ENCODE measurements at regions not wholly inside any gene's neighbourhood (a gene's known extent, or its start where the extent isn't known, plus 50 kb on each side); places are given as distances from the start of the nearest gene placed in this dataset.

DNA sequence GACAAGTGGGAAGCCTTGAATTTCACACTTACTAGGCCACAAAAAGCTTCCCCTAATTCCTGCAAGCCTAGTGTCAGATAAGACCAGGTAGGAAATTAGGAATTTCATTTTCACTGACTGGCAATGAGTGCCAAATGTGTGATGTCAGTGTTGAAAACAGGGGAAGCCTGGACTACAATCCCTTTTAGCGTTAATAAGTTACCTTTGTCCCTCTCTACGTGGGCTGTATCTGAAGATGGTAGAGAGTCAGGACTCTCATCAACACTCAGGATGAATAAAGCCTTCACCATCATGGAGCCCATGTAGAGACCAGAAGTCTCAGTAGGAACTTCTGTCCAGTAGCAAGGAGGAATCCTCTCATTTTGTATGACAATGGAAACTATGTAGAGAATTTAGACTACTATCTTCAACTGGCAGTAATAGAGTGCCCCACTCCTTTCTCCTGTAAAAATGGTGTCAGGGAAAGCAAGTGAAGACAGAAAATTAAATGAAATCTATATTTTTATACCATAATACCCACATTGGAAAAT is 324.1 kb upstream of the KLHL1 start:
- peaks cover 3% of the 10 kb centered on the region for H3K9me3 Mint-ChIP-seq (ENCODE audit: low read depth)

DNA sequence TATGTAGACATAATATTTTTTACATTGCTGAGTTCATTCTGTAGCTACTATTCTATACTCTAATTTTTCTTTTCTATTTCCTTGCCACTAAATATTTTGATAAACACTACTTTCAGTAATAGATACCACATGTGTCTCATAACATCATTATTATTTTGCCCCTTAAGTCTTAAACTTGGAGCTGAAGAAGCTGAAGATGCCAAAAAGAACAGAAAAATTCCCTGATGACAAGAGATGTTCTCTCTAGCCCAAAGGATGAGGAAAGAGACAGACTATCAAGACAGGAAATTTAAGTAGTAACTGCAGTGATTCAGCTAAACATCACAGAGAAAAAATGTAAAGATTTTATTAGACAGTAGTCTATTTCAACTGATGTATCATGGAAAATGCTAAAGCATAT is 322.0 kb upstream of the KLHL1 start:
- TF ChIP-seq, protein P1, sequence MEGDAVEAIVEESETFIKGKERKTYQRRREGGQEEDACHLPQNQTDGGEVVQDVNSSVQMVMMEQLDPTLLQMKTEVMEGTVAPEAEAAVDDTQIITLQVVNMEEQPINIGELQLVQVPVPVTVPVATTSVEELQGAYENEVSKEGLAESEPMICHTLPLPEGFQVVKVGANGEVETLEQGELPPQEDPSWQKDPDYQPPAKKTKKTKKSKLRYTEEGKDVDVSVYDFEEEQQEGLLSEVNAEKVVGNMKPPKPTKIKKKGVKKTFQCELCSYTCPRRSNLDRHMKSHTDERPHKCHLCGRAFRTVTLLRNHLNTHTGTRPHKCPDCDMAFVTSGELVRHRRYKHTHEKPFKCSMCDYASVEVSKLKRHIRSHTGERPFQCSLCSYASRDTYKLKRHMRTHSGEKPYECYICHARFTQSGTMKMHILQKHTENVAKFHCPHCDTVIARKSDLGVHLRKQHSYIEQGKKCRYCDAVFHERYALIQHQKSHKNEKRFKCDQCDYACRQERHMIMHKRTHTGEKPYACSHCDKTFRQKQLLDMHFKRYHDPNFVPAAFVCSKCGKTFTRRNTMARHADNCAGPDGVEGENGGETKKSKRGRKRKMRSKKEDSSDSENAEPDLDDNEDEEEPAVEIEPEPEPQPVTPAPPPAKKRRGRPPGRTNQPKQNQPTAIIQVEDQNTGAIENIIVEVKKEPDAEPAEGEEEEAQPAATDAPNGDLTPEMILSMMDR (IDR thresholded peaks at IDR 0.05; ENCODE audit: unreplicated experiment) = no peak
- DNase-seq (ENCODE audit: low spot score, unreplicated experiment) = no peak
- Mint-ChIP-seq H3K27me3 (no peaks in the 10 kb centered on the region), H3K9me3 (ENCODE audit: low read depth) (peaks cover 3% of the 10 kb centered on the region), H3K36me3 (ENCODE audit: insufficient read depth) (peaks cover 2% of the 10 kb centered on the region), H3K4me3 (ENCODE audit: low read depth) (no peak overlapping the region), H3K4me1 (ENCODE audit: low read depth) (peaks cover 1% of the 10 kb centered on the region), H3K27ac (no peak overlapping the region)

More for the DNA sequence above, 324.1 kb upstream of the KLHL1 start:
- Mint-ChIP-seq H3K27me3 (no peaks in the 10 kb centered on the region), H3K36me3 (ENCODE audit: insufficient read depth) (peaks cover 2% of the 10 kb centered on the region), H3K4me1 (ENCODE audit: low read depth) (peaks cover 12% of the 10 kb centered on the region), H3K27ac (no peak overlapping the region), H3K4me3 (ENCODE audit: low read depth) (no peak overlapping the region)
- DNase-seq (ENCODE audit: low spot score, unreplicated experiment) = no peak
- TF ChIP-seq, protein P1 (IDR thresholded peaks at IDR 0.05; ENCODE audit: unreplicated experiment) = no peak

DNA sequence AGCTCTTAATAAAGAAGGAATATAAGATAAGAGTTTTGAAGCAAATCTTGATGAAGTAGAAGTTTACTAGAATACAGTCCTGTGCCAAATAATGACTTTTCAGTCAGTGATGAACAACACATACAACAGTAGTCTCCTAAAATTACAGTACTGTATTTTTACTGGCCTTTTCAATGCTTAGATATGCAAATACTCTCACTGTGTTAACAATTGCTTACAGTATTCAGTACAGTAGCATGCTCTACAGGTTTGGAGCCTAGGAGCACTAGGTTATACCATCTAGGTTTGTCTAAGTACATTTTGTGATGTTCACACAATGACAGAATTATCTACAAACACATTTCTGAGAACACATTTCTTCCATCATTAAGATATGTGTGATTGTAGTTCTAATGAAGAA is 316.7 kb upstream of the KLHL1 start:
- H3K4me1 Mint-ChIP-seq (ENCODE audit: low read depth) = peaks cover 6% of the 10 kb centered on the region
- H3K27ac Mint-ChIP-seq = peak overlapping the region; percentile 92
- H3K36me3 Mint-ChIP-seq (ENCODE audit: insufficient read depth) = no peaks in the 10 kb centered on the region
- no peak overlapping the region for H3K4me3 Mint-ChIP-seq (ENCODE audit: low read depth)
- TF ChIP-seq, protein P1 (IDR thresholded peaks at IDR 0.05; ENCODE audit: unreplicated experiment) = no peak
- DNase-seq (ENCODE audit: low spot score, unreplicated experiment) = no peak
- no peaks in the 10 kb centered on the region for H3K9me3 Mint-ChIP-seq (ENCODE audit: low read depth)
- no peaks in the 10 kb centered on the region for H3K27me3 Mint-ChIP-seq

DNA sequence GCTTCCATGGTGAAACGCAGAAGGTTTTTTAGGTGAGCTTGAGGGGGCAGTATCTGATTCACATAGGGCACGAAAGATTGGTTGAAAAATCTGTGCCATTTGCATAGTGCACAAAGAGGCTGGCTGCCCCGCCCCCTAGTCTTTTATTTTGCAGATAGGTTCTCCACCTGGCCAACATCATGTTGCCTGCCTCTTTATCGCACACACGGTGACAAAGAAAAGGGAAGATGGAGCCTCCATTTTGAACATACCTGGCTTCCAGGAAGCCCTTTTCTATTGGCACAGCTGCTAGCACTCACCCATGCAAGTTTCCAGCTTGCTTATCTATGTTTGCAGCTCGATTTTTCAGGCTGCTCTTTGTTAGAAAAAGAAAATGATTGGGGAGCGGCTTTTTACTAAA is 316.2 kb upstream of the KLHL1 start:
- H3K36me3 Mint-ChIP-seq (ENCODE audit: insufficient read depth) = no peaks in the 10 kb centered on the region
- peak overlapping the region; percentile 92 for H3K27ac Mint-ChIP-seq
- TF ChIP-seq, protein P1 (IDR thresholded peaks at IDR 0.05; ENCODE audit: unreplicated experiment) = no peak
- no peaks in the 10 kb centered on the region for H3K27me3 Mint-ChIP-seq
- no peaks in the 10 kb centered on the region for H3K9me3 Mint-ChIP-seq (ENCODE audit: low read depth)
- no peak overlapping the region for H3K4me3 Mint-ChIP-seq (ENCODE audit: low read depth)
- H3K4me1 Mint-ChIP-seq (ENCODE audit: low read depth) = peaks cover 6% of the 10 kb centered on the region
- DNase-seq (ENCODE audit: low spot score, unreplicated experiment) = no peak

DNA sequence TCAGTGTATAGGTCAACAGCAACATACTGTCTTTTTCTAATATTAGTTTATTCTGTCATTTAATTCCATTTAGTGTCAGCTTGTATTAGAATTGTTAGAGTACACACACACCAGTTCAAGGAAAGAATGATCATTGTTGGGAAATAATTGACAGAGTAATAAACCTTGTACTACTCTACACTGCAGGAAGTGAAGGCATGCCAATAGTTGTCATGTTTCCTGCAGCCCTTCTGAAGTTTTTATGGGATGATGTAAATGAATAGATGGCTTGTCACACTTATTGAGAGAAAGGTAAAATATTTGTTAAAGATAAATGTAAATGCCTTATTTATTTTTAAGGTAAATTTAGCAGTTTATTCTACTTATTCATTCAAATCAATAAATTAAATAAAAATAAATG is 306.9 kb upstream of the KLHL1 start:
- Mint-ChIP-seq H3K9me3 (ENCODE audit: low read depth) (peaks cover 10% of the 10 kb centered on the region), H3K27me3 (no peaks in the 10 kb centered on the region), H3K4me3 (ENCODE audit: low read depth) (no peak overlapping the region), H3K4me1 (ENCODE audit: low read depth) (no peaks in the 10 kb centered on the region), H3K27ac (no peak overlapping the region), H3K36me3 (ENCODE audit: insufficient read depth) (no peaks in the 10 kb centered on the region)
- no peak for DNase-seq (ENCODE audit: low spot score, unreplicated experiment)
- TF ChIP-seq, protein P1 (IDR thresholded peaks at IDR 0.05; ENCODE audit: unreplicated experiment) = no peak

Measured in progenitor cell of endocrine pancreas (in vitro differentiated cells).